Naive thymus-derived CD8-positive, alpha-beta T cell (primary cell): ENCODE measurements at regions not wholly inside any gene's neighbourhood (a gene's known extent, or its start where the extent isn't known, plus 50 kb on each side); places are given as distances from the start of the nearest gene placed in this dataset.
"Not testable (repeated sequence)": the region's sequence is repeated elsewhere in the genome, so short reads cannot be mapped to it uniquely, and the experiment has no call there.

Source experiments
- ATAC-seq, 2 donors: fragments of 150-1000 bp; cut with Tn5 transposase in 1 of 2; sonication (Bioruptor Pico), chemical (Tn5 transposase) in 1 of 2; 1 replicate in 1 of 2; 2 replicates in 1 of 2; pipeline ENCODE4 v1.10.0; 2021; ENCODE audit warnings: mild to moderate bottlenecking in 2 of 2, moderate library complexity in 2 of 2
- POLR2A ChIA-PET: fragments of 350-600 bp; sonication (Branson Sonifier 250); formaldehyde crosslinking; loops from one replicate; lab custom pipeline; 2021; ENCODE audit warnings: antibody characterized with exemption; lab: Charles Lee
- DNase-seq, 10 donors: peaks; one replicate each; pipeline versions ENCODE4 v3.0.0 to v3.0.0-alpha.2; 2020 to 2022
- H3K27ac Mint-ChIP-seq, 10 donors: one replicate each; pipeline ENCODE4 v1.8.0; 2020 to 2022; ENCODE audit warnings: mild to moderate bottlenecking in 10 of 10, mixed read lengths in 10 of 10, moderate library complexity in 4 of 10, inconsistent platforms in 1 of 10
- H3K27me3 Mint-ChIP-seq, 5 donors: one replicate each; pipeline ENCODE4 v1.8.0; 2021 to 2022; ENCODE audit warnings: mixed read lengths in 5 of 5
- H3K36me3 Mint-ChIP-seq, 3 donors: one replicate each; pipeline ENCODE4 v1.8.0; 2020 to 2022; ENCODE audit warnings: mixed read lengths in 3 of 3, mild to moderate bottlenecking in 2 of 3, inconsistent platforms in 1 of 3
- H3K4me1 Mint-ChIP-seq, 4 donors: one replicate each; pipeline ENCODE4 v1.8.0; 2021 to 2022; ENCODE audit warnings: mixed read lengths in 4 of 4
- H3K4me3 Mint-ChIP-seq, 10 donors: one replicate each; pipeline ENCODE4 v1.8.0; 2020 to 2022; ENCODE audit warnings: mild to moderate bottlenecking in 10 of 10, mixed read lengths in 10 of 10, moderate library complexity in 6 of 10, inconsistent platforms in 1 of 10
- H3K9me3 Mint-ChIP-seq, 9 donors: one replicate each; pipeline ENCODE4 v1.8.0; 2020 to 2022; ENCODE audit warnings: mixed read lengths in 9 of 9, mild to moderate bottlenecking in 3 of 9, inconsistent platforms in 1 of 9, moderate library complexity in 1 of 9

DNA sequence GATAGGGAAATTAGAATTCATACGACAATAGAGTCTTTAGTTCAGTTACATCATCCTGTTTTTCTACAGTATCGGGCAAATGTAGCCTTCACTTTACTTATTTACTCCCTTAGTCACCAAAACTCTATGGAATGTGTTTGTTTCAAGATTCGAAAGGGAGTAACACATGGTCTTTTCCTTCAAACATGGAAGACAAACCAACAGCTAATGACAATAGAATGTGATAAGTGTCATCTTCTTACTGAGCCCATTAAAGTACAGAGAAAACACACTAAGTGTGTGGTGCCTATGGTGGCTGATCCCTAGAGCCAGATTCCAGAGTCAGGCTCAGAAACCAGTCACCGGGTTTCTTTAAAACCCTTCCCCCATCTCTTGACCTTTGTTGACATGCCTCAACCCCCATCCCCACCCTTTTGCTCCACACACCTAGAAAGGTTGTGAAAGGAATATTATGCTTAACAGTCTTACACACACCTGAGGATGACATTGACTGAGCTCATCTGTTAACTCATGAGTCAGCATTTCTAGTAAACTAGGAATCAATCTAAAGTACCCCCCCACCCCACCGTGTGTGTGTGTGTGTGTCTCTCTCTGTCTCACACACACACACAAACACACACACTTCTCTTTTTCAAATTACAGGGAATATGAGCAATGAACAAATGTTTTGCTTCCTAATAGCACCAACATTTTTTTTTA lies 549.6 kb upstream of the CCDC54 start:
- no peak overlapping the region for H3K4me3 Mint-ChIP-seq
- peaks cover 0 to 8% (median 3%) of the 10 kb centered on the region in 4 donors for H3K4me1 Mint-ChIP-seq
- peaks cover 0 to 11% (median 0%) of the 10 kb centered on the region in 3 donors for H3K36me3 Mint-ChIP-seq
- H3K9me3 Mint-ChIP-seq, result peaks cover 5 to 14% (median 12%) of the 10 kb centered on the region in 9 donors
- POLR2A ChIA-PET, result interaction anchor here (0.6 kb wide), 1 partner anchor 1373 kb away, joined by 4 read pairs; no protein-coding TSS in a partner anchor
- H3K27ac Mint-ChIP-seq, result no peak overlapping the region
- ATAC-seq (no peak), DNase-seq (no peak)
- H3K27me3 Mint-ChIP-seq, result peaks cover 0 to 2% (median 0%) of the 10 kb centered on the region in 5 donors

DNA sequence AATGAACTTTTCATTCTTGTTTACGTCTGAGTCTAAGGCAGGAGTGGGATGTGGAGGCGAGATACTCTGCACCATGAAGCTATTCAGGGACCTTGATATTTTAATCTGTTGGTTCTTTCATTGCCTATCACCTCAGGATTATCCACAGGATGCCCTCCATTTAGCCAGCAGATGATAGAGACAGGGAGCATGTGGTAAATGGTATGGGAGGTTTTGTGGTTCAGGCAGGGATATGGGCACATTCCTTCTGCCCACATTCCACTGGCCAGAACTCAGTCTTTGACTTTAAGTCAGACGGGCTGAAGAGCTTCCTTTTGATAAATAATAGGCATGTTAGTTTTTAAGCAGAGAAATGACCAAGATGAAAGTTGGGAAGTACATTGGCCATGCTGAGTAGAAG lies 548.0 kb upstream of the CCDC54 start:
- Mint-ChIP-seq H3K36me3 (peaks cover 0 to 15% (median 0%) of the 10 kb centered on the region in 3 donors), H3K4me1 (peaks cover 0 to 8% (median 3%) of the 10 kb centered on the region in 4 donors), H3K9me3 (peaks cover 8 to 18% (median 14%) of the 10 kb centered on the region in 9 donors), H3K4me3 (no peak overlapping the region), H3K27ac (no peak overlapping the region), H3K27me3 (peaks cover 0 to 2% (median 0%) of the 10 kb centered on the region in 5 donors)
- no peak for DNase-seq
- no peak for ATAC-seq
- POLR2A ChIA-PET, result no interaction called here

DNA sequence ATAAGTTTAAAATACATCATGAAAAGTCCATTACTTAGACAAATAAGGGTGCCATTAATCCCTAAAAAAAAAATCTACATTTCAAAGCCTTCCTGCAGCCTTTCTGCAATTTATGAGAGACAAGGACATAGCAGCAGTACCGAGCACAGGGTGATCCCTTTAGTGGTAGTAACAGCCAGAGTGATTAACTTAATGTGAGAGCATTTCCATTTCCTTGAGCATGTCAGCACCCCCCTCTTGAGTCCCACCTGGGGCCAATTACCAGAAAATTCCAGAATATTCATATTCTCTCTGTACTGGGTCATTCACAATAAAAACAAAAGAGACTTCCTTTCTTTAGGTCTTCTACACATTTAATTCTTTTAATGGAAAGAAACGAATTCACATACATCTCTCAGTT lies 546.9 kb upstream of the CCDC54 start:
- POLR2A ChIA-PET, result no interaction called here
- Mint-ChIP-seq H3K36me3 (peaks cover 0 to 15% (median 0%) of the 10 kb centered on the region in 3 donors), H3K4me1 (peaks cover 0 to 8% (median 3%) of the 10 kb centered on the region in 4 donors), H3K27ac (no peak overlapping the region), H3K4me3 (no peak overlapping the region), H3K27me3 (peaks cover 0 to 2% (median 0%) of the 10 kb centered on the region in 5 donors), H3K9me3 (peaks cover 8 to 18% (median 14%) of the 10 kb centered on the region in 9 donors)
- ATAC-seq, result no peak
- DNase-seq, result no peak

DNA sequence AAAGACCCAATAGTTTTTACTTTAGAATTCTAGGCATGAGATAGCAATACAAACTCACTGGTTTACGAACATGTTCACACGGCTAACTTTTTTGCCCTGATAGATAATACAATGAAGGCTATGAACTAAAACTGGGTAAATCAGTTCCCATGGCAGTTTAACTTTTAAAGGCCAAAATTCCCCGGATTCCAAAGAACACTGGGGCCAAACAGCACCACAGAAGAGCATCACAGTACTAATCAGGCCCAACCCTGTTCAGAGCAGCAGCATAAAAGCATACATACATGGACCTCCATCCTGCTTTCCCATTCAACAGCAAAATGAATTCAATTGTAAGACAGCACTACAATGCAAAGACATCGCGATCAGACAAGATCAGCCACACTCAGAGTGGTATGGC lies 540.3 kb upstream of the CCDC54 start:
- no peak overlapping the region for H3K27ac Mint-ChIP-seq
- peaks cover 0 to 11% (median 0%) of the 10 kb centered on the region in 3 donors for H3K36me3 Mint-ChIP-seq
- peaks cover 0 to 4% (median 0%) of the 10 kb centered on the region in 5 donors for H3K27me3 Mint-ChIP-seq
- no peak for ATAC-seq
- DNase-seq, result no peak
- POLR2A ChIA-PET, result no interaction called here
- H3K4me3 Mint-ChIP-seq, result no peak overlapping the region
- no peaks in the 10 kb centered on the region for H3K4me1 Mint-ChIP-seq
- peaks cover 2 to 17% (median 11%) of the 10 kb centered on the region in 9 donors for H3K9me3 Mint-ChIP-seq

DNA sequence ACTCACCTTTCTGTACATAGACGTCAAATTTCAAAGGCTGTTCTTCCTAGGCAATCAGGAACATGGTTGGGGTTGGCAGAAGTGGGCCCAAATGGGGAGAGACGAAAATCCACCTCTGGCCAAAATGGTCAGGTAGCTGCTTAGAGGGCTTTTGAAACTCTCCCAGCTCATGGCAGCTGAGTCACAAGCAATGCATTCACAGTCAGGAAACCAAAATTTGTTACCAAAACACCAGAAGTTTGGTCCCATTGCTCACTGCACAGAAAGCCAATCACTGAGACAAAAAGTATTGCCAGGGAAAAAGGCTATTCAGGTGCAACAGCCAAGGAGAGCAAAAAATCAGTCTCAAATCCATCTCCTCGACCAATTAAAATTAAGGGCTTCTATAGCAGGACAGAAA lies 539.6 kb upstream of the CCDC54 start:
- Mint-ChIP-seq H3K27ac (no peak overlapping the region), H3K4me1 (no peaks in the 10 kb centered on the region), H3K27me3 (peaks cover 0 to 4% (median 0%) of the 10 kb centered on the region in 5 donors), H3K4me3 (no peak overlapping the region), H3K9me3 (peaks cover 0 to 10% (median 4%) of the 10 kb centered on the region in 9 donors), H3K36me3 (peaks cover 0 to 4% (median 0%) of the 10 kb centered on the region in 3 donors)
- no peak for DNase-seq
- POLR2A ChIA-PET, result no interaction called here
- no peak for ATAC-seq

DNA sequence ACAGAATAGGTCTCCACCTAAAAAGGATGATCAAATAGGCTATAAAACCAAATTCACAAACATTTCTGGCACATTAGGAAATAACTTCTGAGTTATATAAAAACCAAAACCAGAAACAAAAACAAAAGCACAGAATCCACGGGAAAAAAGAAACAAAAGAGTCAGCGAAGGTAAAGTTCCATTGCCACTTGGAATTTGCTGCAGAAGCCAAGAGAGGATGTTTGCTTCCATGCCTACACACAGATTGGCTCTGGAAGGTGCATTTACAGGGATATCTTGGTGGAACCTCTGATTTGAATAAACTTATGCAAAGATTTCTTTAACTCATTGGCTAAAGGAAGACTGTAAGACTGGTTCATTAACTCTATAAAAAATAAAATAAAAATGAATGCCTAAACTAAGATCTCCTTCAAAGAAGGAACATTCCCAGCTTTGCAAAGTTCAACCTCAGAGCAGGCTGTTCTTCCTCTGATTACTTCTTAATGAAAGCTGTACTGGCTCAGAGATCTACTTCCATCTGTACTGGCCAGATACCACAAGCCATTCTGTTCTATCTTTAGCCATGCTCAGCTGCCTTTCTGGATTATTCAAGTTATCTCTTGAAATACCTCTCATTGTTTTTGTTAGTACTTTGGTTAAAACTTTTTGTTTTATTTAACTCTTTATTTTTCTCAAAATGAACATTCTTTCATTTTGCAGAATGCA lies 537.5 kb upstream of the CCDC54 start:
- DNase-seq (no peak), ATAC-seq (no peak)
- no peaks in the 10 kb centered on the region for H3K36me3 Mint-ChIP-seq
- no peaks in the 10 kb centered on the region for H3K4me1 Mint-ChIP-seq
- H3K4me3 Mint-ChIP-seq, result no peak overlapping the region
- H3K9me3 Mint-ChIP-seq, result peaks cover 0 to 9% (median 0%) of the 10 kb centered on the region in 9 donors
- H3K27me3 Mint-ChIP-seq, result peaks cover 0 to 4% (median 0%) of the 10 kb centered on the region in 5 donors
- no peak overlapping the region for H3K27ac Mint-ChIP-seq
- POLR2A ChIA-PET, result no interaction called here

DNA sequence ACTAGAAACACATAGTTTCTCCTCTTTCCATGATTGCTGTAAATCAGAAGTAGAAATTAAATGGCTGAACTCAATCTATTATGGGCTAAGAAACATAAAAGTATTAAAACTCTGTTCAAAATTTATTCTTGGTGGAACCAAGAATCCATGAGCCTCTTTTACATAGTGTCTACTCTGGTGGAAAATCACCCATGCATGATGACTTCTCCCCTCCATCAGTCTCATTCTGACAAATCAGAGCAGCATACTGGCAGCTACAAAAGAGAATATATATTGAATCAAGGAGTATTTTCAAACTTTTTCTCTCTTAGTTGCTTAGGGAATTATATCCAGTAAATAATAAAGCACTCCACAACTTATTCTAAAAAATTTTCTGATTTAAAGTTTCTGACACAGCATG lies 536.9 kb upstream of the CCDC54 start:
- POLR2A ChIA-PET, result no interaction called here

DNA sequence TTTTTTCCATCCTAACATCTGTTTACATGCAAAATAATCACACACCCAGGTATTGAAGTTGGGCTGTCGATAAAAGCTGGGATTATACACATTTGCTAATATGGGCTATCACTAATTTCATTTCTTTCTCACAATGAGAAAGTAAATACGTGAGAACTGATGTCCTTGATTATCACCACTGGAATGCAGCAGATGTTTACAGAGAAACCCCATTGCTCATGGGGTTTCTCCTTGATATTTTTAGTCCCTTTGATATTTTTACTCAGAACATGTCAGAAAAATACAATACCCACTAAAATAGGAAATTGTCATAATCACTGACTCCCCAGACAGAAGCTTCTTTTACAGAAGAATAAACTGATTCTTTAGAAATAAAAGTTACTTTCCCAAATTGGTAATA lies 535.1 kb upstream of the CCDC54 start:
- POLR2A ChIA-PET, result interaction anchor here (0.7 kb wide), 1 partner anchor 11 kb away, joined by 5 read pairs; no protein-coding TSS in a partner anchor
- Mint-ChIP-seq H3K4me3 (no peak overlapping the region), H3K4me1 (no peaks in the 10 kb centered on the region), H3K9me3 (peaks cover 0 to 9% (median 0%) of the 10 kb centered on the region in 9 donors), H3K27me3 (peaks cover 0 to 4% (median 0%) of the 10 kb centered on the region in 5 donors), H3K36me3 (no peaks in the 10 kb centered on the region), H3K27ac (no peak overlapping the region)
- no peak for DNase-seq
- no peak for ATAC-seq

More for the DNA sequence above, 536.9 kb upstream of the CCDC54 start:
- Mint-ChIP-seq H3K27ac (no peak overlapping the region), H3K4me1 (no peaks in the 10 kb centered on the region), H3K9me3 (peaks cover 0 to 9% (median 0%) of the 10 kb centered on the region in 9 donors), H3K4me3 (no peak overlapping the region), H3K27me3 (peaks cover 0 to 4% (median 0%) of the 10 kb centered on the region in 5 donors), H3K36me3 (no peaks in the 10 kb centered on the region)
- ATAC-seq, result no peak
- no peak for DNase-seq

DNA sequence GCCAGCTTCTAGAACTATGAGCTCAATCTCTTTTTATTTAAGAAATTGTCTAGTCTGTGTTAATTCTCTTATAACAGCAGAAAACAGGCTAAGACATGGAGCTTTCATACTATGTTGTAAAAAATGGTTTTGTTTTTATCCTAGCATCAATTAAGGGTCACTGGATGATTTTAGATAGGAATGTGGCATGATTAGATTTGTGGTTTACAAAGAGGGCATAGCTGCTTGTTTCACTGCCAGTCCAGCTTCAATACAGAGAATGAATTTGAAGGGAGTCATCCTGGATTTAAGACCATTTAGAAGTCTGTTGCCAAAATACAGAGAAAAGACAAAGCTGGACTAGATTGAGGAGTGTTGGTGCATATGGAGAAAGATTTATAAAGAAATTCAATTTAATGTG lies 532.6 kb upstream of the CCDC54 start:
- Mint-ChIP-seq H3K27ac (no peak overlapping the region), H3K9me3 (peaks cover 0 to 3% (median 0%) of the 10 kb centered on the region in 9 donors), H3K4me1 (no peaks in the 10 kb centered on the region), H3K4me3 (no peak overlapping the region), H3K27me3 (peaks cover 0 to 3% (median 2%) of the 10 kb centered on the region in 5 donors), H3K36me3 (no peaks in the 10 kb centered on the region)
- POLR2A ChIA-PET, result no interaction called here
- no peak for DNase-seq
- no peak for ATAC-seq

DNA sequence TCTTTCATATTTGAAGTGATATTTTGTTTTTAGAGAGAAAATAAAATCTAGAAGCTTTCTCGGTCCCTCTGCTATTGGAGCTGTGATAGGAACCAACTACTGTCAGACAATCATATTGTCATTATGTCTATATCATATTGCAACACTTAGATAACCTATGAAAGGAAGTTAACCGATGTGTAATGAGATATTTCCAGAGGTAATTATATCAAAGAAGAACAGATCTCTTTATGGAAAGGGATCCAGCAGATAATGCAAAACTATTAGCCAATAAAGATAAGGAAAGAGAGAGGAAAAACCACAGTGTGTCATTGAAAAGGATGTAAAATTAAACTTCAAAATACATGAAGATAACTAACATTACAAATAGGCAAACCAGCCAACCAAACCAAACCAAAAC lies 529.1 kb upstream of the CCDC54 start:
- peaks cover 0 to 3% (median 0%) of the 10 kb centered on the region in 9 donors for H3K9me3 Mint-ChIP-seq
- POLR2A ChIA-PET, result no interaction called here
- ATAC-seq (no peak), DNase-seq (no peak)
- H3K27me3 Mint-ChIP-seq, result peaks cover 0 to 3% (median 2%) of the 10 kb centered on the region in 5 donors
- no peak overlapping the region for H3K4me3 Mint-ChIP-seq
- no peaks in the 10 kb centered on the region for H3K4me1 Mint-ChIP-seq
- H3K27ac Mint-ChIP-seq, result no peak overlapping the region
- H3K36me3 Mint-ChIP-seq, result no peaks in the 10 kb centered on the region

DNA sequence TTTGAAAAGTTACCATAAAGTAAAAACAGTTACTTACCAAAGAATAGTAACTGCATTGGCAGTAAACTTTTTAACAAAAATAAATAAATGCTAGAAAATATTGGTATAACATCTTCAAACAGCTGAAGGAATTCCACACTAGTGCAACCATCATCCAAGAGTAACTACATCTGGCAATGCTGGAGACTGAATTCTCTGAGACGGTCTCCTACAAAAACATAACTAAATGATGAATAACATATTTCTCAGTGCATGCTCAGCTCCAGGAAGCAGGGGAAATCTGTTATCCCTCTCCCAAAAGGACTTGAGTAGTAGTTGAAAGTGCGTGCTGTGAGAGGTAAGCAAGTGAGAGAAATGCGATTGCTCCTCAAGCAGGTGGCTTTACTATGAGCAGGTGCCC lies 526.8 kb upstream of the CCDC54 start:
- no peak overlapping the region for H3K27ac Mint-ChIP-seq
- no peak overlapping the region for H3K4me3 Mint-ChIP-seq
- no peak for ATAC-seq
- H3K4me1 Mint-ChIP-seq, result no peaks in the 10 kb centered on the region
- H3K9me3 Mint-ChIP-seq, result peaks cover 0 to 3% (median 0%) of the 10 kb centered on the region in 9 donors
- no peak for DNase-seq
- POLR2A ChIA-PET, result no interaction called here
- peaks cover 0 to 3% (median 2%) of the 10 kb centered on the region in 5 donors for H3K27me3 Mint-ChIP-seq
- no peaks in the 10 kb centered on the region for H3K36me3 Mint-ChIP-seq

DNA sequence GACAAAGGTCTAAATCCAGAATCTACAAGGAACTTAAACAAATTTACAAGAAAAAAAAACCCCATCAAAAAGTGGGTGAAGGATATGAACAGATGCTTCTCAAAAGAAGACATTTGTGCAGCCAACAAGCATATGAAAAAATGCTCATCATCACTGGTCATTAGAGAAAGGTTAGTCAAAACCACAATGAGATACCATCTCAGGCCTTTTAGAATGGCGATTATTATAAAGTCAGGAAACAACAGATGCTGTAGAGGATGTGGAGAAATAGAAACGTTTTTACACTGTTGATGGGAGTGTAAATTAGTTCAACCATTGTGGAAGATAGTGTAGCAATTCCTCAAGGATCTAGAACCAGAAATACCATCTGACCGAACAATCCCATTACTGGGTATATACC lies 518.9 kb upstream of the CCDC54 start:
- H3K27ac Mint-ChIP-seq, H3K36me3 Mint-ChIP-seq, ATAC-seq, H3K4me1 Mint-ChIP-seq, POLR2A ChIA-PET, H3K4me3 Mint-ChIP-seq, DNase-seq, H3K27me3 Mint-ChIP-seq: not testable (repeated sequence)
- peaks cover 0 to 19% (median 0%) of the 10 kb centered on the region in 9 donors for H3K9me3 Mint-ChIP-seq

DNA sequence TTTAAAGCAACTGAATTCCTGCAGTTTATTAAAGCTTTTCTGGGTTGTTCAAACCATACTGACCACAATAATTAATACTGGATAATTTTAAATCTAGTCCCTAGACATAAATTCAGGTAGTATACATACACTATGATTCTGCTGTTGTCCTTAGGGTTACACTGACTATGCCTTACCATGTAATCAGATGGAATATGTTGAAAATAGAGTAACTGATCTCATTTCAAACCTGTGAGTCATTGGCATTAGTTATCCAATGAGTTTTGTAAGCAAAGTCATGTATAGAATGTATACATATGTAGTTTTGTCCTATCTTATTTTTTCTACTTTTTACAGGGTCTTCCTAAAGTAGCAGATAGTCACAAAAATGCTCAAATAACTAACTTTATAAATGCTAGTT lies 517.1 kb upstream of the CCDC54 start:
- Mint-ChIP-seq H3K9me3 (peaks cover 0 to 28% (median 0%) of the 10 kb centered on the region in 9 donors), H3K4me1 (no peaks in the 10 kb centered on the region), H3K4me3 (no peak overlapping the region), H3K36me3 (no peaks in the 10 kb centered on the region), H3K27ac (no peak overlapping the region), H3K27me3 (peaks cover 0 to 6% (median 0%) of the 10 kb centered on the region in 5 donors)
- ATAC-seq, result no peak
- POLR2A ChIA-PET, result no interaction called here
- DNase-seq, result no peak
